H1 (cell line): ENCODE measurements at regions not wholly inside any gene's neighbourhood (a gene's known extent, or its start where the extent isn't known, plus 50 kb on each side); places are given as distances from the start of the nearest gene placed in this dataset.

ENCODE experiments used
- ATF3 ChIP-seq: IDR thresholded peaks from 2 replicates; pipeline ENCODE4 v1.6.1; 2011; ENCODE audit warnings: low read depth, mild to moderate bottlenecking, low read length; ENCODE audit not compliant: insufficient read depth
- CBX5 ChIP-seq: fragments of 300-800, 300-1000 bp; sonication (generic); IDR thresholded peaks from 2 replicates; pipeline ENCODE4 v1.7.1; 2016; ENCODE audit warnings: antibody characterized with exemption, low read length, low read depth
- CTCF ChIP-seq, 3 experiments: IDR thresholded peaks; 1 replicate in 2 of 3; 2 replicates in 1 of 3; pipeline versions ENCODE4 v1.5.1 to v1.6.1; 2011; ENCODE audit warnings: low read length in 3 of 3, mild to moderate bottlenecking in 3 of 3, inconsistent platforms in 2 of 3, low read depth in 1 of 3, moderate library complexity in 1 of 3; ENCODE audit not compliant: insufficient read depth in 1 of 3; ENCODE audit errors: control extremely low read depth in 1 of 3
- EGR1 ChIP-seq: IDR thresholded peaks from 2 replicates; pipeline ENCODE4 v1.6.1; 2011; ENCODE audit warnings: low read depth, low read length, borderline replicate concordance
- JUND ChIP-seq: IDR thresholded peaks from 2 replicates; pipeline ENCODE4 v1.6.1; 2011; ENCODE audit warnings: mild to moderate bottlenecking, improper control_type of control experiment, low read length
- POLR2A ChIP-seq, 2 experiments: IDR thresholded peaks; 1 replicate in 1 of 2; 2 replicates in 1 of 2; pipeline ENCODE4 v1.6.1; 2011; ENCODE audit warnings: low read depth in 2 of 2, low read length in 2 of 2, mild to moderate bottlenecking in 2 of 2; ENCODE audit errors: control extremely low read depth in 1 of 2
- POLR2AphosphoS5 ChIP-seq: IDR thresholded peaks from 2 replicates; pipeline ENCODE4 v1.6.1; 2011; ENCODE audit warnings: low read depth, low read length
- RNF2 ChIP-seq: fragments of 200-900, 300-1000 bp; sonication (generic); IDR thresholded peaks from 2 replicates; pipeline ENCODE4 v1.7.1; 2016; ENCODE audit warnings: borderline replicate concordance, low read depth, mild to moderate bottlenecking, antibody characterized with exemption, low read length; ENCODE audit not compliant: poor library complexity, severe bottlenecking; ENCODE audit errors: missing control alignments
- TAF1 ChIP-seq: IDR thresholded peaks from 2 replicates; pipeline ENCODE4 v1.6.1; 2011; ENCODE audit warnings: mild to moderate bottlenecking, low read depth, low read length

GRCh38 chrX:39560271-39560670, 537.5 kb downstream of the BCOR start:
- no peak for TF ChIP-seq ATF3
- no peak for TF ChIP-seq CTCF (IDR thresholded peaks at IDR 0.05; ENCODE audit: control extremely low read depth in 1 of 3, insufficient read depth in 1 of 3, low read depth in 1 of 3, low read length in 3 of 3)
- TF ChIP-seq POLR2AphosphoS5, result no peak
- TF ChIP-seq POLR2A (IDR thresholded peaks at IDR 0.05; ENCODE audit: control extremely low read depth in 1 of 2, low read depth in 2 of 2, low read length in 2 of 2), result no peak
- no peak for TF ChIP-seq TAF1
- no peak for TF ChIP-seq RNF2
- TF ChIP-seq JUND, result no peak
- TF ChIP-seq EGR1, result no peak
- no peak for TF ChIP-seq CBX5
